ENCODE measurements at regions not wholly inside any gene's neighbourhood (a gene's known extent, or its start where the extent isn't known, plus 50 kb on each side); places are given as distances from the start of the nearest gene placed in this dataset.

DNA sequence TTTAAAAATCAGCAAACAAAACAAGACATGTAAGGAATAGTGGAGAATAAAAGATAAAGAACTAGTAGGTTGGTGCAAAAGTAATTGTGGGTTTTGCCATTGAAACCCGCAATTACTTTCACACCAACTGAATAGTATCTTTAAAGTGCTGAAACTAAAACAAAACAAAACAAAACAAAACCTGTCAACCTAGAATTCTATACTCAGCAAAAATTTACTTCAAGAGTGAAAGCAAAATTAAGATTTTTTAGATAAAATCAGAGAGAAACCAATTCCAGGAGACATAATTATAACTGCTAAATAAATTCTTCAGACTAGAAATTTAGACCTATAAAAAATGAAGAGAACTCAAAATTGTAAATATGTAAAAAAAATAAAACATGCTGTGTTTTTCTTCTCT lies 114.0 kb upstream of the TSPAN2 start:
- no peak for DNase-seq

DNA sequence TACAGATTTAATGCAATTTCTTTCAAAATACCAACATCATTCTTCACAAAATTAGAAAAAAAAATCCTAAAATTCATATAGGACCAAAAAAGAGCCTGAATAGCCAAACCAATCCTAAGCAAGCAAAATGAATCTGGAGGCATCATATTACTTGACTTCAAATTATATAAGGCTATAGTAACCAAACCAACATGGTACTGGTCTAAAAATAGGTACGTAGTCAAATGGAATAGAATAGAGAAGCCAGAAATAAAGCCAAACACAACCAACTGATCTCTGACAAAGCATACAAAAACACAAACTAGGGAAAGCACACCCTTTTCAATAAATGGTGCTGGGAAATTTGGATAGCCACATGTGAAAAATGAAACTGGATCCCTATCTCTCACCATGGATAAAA lies 112.3 kb upstream of the TSPAN2 start:
- DNase-seq, result no peak

DNA sequence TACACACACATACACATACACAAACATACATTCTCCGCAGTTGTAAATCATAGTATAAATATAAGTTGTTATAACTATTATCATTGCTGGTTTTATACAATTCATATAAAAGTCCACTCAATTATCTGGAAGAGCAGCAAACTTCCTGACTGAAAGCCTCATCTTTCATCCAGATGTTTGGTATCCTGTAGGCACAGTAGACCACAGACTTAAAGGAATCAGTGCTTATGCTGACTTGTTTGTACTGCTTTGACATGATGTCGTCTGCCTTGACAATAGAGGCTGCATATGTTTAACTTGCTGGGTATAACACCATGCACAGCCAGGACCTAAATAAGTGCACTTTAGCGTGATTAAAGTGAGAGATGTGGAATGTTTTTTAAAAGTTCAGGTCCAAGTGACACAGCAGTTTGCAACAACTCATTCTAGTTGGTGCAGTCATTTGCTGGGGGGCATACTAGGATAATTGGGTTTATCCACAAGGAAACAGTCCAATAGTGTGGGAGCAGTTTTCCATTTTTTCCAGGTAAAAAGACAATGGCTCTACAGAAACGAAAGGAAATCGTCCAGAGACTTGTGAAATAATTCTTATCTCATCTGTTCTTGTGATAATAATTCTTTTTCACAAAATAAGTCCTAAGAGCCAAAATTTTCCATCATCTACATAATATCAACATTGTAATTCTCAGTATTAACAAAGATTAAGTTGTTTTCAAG lies 110.3 kb upstream of the TSPAN2 start:
- DNase-seq, result no peak

DNA sequence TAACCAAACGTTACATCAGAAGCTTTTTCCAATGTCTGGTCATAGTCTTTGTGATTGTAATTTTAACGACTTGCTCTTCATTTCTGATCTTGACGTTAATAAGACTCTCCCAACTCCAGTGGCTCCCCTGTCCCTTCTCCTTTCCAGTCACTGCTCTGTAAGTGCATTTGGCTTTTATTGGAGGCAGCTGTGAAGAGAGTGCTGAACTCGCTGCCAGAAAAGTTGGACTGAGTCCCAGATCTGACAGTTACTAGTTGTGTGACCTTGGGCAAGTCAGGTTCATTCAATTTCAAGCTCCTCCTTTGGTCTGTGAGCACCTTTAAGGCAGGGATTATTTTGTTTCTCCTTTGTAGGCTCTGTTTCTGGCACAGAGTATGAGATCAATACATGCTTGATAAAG lies 109.6 kb upstream of the TSPAN2 start:
- no peak for DNase-seq

DNA sequence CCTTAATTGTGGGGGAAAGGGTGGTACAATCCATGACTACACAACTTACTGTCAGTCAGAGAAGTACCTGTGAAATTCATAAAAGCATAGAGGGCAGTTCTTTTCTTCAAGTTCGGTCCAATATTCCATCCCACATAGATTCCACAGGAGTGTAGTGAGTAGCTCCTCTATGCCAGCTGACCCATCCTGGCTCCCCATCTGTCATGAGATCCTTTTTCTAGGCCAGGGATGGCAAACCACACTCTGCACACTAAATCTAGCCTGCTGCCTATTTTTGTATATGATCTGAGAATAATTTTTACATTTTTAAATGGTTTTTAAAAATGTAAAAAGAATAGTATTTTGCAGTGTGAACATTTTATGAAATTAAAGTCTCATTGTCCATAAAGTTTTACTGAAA lies 107.0 kb upstream of the TSPAN2 start:
- DNase-seq, result no peak

DNA sequence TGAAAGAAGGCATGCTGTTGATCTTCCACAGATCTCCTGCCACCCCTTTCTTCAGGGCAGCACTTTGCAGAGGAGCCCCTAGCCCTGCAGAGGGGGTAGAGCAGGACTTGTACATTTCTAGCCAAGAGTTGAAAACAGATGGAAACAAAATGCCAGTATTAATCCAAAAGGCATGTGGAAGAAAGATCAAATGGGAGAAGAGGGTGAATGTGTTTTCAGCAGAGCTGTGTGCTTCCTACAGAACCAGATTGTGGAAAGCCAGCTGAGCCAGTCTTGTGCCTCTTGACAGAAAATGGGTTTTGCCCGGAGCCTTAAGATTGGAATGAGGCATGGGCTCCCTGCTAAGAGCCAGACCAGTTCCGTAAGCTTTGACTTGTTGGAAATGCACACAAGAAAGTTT lies 105.2 kb upstream of the TSPAN2 start:
- DNase-seq, result no peak

DNA sequence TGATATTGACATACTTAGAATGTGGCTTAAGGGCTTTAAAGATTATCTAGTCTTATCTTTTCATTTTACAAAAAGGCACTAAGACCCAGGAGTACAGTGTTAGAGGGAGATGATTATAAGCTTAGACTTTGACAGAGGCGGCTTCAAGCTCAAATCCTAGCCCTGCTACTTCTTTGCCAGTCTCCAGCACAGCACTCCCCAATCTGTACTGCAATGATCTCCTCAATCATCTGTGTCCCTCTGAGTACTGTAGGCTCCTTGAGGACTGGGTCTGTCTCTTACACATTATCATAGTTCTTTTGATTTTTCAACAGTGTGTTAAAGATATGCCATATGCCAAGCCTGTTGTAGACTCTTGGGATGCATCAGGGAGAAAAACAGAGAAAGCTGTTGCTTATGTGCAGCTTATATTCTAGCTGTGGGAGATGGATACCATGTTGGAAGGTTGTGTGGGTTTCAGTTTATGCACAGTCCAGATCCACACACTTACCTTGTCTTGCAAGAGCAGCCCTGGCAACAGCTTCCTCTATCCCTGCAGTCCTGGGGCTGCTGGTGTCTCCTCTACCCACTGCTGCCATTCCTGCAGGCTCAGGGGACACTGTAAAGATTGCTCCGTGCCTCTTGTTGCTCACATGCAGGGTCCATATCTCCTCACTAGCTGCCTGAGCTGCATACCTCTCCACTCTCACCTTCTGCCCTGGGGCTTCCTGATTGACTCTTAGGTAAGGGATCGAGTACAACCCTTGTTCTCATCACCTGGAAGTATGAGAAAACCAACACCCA lies 103.9 kb upstream of the TSPAN2 start:
- DNase-seq, result no peak

DNA sequence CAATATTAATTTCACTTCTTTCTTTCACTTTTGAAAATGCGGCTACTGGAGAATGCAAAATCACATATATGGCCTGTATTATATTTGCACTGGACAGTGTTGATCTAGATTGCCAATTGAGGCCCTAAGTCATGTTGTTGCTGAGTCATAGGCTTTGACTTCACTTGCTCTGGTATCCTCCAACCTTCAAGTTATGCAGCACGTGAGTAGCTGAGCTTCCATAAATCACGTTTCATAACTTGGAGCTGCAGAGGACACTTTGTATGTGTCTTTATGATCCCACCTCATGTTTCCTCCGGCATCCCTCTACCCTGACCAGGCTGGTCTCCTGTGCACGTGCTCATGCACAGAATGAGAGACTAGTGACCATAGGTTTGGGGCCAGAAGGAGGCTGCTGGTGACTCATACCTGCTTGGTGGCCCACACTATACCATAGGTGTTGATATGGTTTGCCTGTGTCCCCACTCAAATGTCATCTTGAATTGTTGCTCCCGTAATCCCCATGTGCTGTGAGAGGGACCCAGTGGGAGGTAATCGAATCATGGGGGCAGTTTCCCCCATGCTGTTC lies 103.0 kb upstream of the TSPAN2 start:
- no peak for DNase-seq

DNA sequence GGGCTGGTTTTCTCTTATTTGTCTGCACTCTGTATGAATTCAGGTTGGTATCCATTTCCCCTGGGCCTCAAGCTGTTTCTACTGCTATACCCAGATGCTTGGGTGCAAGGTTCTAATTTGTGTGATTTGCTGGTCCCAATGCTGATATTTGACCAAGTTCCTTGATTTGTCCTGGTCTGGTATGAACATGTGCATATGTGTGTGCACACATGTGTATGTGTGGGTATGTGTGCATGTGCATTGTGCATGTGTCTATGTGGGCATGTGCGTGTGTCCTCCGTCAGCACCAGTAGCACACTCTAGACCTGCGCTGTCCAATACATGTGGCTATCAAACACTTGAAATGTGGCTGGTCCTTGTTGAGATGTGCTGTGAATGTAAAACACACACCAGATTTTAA lies 102.4 kb upstream of the TSPAN2 start:
- no peak for DNase-seq

DNA sequence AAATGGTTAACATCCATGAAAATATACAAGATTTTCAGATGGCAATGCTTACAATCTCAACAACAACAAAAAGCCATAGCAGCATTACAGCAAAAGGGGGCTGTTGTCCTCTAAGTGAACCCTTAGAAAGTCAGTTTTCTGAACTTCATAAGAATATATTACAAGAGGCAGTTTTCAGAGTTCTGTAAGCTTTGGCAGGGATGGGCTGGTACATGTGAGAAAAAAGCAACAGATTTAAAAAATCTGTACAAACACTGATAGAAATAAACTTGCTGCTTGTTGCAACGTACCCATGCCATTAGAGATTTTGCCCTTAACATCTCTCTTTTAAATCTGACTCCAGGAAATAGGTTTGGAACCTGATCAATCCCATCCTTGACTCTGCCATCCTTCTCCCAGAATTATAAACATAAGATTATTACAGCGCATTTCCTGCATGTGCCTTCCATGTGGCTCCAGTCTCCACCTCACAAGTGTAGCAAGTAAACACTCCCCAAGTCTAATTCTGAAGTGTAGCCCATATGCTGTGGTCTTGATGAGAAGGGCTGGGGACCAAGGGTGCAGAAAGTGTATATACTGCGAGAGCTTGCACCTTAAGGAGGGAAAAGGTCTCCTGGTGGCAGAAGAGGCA lies 101.4 kb upstream of the TSPAN2 start:
- DNase-seq, result no peak

DNA sequence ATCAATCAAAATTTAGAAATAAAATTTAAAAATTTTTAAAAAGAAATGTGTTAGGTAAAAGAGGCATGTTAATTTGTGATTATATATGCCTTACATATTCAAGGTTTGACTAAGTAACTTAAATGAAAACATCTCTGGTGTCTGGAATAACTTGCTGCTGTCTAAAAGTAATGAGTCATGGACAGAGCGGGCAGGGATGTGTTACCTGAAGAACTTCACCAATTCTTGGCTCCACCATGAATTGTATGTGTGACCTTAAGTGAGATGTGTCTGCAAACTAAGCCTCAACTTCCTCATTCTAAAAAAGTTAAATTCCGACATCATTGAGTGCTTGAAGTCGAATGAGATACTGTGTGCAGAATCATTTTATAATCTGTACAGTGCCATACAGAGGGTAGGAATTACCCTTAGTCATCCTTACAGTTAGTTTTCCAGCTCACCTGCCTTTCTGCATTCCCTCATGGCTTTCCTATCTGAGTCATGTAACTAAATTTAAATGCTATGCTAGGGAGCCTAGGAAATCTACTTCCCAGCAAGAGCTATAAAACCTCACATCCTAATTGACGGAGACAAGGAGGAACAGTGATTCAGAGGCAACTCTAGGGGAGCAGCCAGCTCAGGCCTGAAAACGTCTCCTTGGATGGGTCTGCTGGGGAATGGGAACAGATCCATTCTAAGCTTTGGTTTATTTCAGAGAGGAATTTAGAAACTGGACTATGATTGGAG lies 100.7 kb upstream of the TSPAN2 start:
- no peak for DNase-seq

DNA sequence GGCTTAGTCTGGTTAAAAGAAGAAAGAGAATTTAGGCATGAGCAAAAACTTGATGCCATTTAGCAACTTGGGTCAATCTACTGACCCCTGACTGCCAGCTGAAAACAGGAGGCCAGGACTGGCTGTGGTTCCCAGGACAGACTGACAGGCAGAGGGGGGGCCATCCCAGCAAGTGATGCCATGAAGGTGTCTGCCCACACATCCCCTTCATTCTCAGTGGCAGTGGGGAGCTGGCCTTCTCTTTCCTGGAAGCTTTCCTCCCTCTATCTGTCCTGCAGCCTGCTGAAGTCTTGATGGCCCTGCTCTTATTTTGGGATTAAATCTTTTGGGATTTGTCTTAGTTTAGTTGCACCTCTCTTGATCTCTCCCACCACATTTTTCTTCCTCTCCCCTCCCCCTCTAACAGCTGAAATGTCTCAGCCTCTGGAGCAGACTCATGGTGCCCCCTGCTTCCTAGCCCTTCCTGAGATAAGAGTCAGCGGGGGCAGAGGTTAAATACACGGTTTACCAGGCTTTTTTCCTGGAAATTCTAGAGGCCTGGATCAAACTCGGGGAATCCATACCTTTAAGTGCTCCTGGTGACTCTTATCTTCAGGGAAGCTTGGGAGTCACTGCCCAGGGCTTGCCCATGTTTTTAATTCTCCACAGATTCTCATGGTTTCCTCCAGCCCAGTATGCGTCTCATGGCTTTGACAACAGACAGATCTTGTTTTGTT lies 99.5 kb upstream of the TSPAN2 start:
- no peak for DNase-seq

DNA sequence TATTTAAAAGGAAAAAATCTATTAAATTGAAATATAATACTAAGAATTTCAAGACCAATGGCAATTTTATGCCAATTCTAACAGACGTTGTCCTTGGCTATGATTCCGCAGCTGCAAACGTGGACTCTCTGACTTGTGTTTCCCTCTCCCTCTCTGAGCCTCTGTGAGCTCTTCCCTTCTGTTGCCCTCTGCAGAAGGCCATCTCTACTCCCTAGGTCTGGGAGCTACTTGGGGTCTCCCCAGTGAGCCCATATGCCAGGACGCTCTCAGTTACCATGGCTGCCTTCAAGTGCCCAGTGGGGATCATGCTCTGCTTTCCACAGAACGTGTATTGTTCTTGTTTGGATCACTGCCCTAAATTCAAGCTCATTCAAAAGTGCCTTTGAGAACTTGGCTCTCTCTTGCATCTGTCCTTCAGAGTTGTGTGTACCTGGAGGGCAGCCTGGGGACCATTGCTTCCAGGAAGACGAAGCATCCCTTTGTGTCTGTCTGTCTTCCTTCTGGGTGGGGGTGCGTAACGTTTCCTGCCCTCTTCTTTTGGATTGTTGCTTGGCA lies 97.5 kb upstream of the TSPAN2 start:
- DNase-seq, result no peak

DNA sequence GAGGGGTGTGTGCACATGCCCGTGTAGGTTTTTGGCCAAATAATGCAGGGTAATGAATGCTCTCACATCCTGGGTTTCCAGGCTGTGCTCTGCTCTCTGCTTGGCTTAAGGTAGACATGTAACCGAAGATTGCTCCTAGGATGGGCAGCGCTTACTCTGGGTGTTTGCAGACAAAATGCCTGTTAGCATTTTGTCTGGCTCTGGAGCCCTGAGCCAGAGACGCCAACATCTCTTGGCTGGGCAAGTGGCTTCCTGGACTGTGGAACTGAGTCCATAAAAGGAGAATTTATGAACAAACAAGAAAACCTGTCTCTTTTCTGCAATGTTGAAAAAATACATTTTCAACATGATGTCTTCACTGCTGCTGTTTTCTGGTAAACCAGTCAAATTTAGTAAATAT lies 96.0 kb upstream of the TSPAN2 start:
- no peak for DNase-seq

DNA sequence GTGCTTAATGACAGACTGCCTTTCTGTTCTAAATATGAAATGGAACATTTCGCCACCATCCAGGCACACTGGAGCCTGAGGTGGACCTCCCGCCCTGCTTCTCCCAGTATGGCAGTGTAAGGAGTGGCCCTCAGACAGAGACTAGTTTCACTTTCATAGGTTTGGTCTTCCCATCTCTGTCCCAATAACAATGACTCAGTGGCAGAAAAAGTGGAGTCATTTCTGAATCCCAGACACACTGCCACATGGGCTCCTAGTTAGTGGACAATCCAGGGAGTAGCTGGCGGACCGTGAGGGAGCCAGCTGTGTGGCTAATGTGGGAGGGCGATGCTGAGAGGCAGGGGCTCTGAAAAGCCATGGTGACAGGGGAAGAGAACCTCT lies 95.6 kb upstream of the TSPAN2 start:
- no peak for DNase-seq

DNA sequence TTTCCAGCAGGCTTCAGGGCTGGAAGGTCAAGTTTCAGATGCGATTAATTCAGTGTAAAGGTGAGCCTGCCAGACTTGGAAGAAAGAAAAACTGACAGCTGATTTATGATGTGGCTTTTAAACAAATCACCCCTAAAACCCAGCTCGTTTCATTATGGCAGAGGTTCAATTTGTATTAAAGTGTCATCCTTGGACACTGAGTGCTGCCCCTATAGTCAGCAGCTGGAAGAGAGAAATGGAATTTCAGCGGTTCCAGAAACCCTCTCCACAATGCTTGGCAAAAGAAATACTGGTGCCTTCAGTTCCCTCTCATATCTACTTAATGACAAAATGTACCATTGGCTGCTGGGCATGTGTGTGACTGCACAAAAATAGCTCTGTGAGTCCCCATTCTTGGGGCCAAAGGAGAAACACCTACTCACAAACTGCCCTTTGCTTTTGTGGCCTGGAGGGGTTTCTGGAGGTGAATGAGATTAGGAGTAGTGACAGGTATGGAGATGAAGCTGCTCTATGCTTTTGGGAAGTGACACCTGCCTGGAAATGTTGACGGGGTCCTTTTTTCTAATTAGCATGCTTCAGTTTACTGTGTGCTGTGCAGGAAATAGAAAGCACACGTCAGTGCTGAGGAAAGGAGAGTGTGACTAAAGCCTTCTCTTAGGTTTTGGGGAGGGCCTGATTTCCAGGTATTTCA lies 95.1 kb upstream of the TSPAN2 start:
- no peak for DNase-seq

DNA sequence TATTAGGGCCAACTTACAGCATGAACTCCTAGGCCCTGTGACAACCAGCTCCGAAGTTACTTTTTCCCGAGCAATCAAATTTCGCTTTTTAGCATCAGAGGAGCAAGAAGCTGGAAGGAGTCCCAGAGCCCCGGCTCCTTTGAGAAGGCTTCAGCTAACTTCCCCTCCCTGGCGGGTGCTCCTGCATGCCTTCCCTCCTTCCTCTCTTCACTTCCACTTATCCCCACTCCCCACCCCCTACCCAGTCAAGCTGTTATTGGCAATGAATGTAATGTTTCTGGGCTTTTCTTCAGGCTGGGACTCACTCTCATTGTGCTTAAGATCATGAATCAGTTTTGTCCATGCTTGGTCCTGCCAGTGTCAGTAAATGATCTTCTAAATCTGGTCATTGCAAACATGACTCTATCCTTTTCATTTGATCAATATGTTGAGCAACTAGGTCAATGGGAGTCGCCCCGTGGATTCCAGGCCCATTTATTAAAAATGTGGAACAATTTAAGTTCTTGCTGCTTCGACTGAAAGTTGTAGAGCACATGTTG lies 94.5 kb upstream of the TSPAN2 start:
- no peak for DNase-seq

DNA sequence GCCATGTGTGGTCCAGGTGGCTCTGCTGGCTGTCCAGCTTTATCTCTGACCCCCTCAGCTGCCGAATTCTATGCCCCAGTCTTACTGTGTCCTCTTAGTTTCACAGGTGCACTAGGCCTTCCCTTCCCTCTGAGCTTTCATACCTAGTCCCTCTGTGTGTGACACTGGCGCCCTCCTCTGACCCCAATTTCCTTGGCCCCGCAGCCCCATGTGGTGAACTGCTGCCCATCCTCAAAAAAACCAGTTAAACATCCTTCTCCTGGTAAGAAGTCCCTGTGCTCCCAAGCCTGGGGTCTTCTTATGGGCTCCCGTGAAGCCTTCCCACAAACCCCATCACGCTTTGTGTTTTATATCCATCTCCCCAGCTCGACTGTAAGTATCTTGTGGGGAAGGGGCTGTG lies 93.9 kb upstream of the TSPAN2 start:
- DNase-seq, result no peak

DNA sequence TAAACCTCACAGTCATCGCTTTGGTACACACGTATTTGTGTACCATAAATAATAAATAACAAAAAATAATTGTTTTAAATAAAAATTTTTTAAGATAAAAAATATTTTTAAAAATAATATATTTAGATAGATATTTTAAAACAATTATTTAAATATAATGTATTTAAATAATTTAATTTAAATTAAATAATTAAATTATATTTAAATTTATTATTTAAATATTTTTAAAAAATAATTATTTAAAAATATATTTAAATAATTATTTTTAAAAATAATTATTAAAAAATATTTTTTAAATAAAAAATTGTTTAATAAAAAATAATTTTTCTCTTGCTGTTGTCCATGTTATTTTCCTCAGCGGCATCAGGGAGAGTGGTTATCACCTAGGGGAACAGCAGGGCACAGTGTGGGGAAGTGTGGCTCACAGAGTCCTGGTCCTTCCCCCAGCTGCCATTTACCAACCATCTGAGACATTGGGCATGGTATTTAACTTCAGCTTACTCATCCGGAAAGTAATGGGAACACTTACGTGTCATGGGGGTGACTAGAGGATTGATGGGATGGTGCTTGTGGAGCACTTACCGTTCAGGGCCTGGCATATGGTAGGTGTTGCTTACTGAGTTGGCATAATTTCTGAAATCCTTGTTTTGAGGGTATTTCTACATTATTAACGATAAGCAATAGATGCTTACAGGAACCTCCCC lies 92.9 kb upstream of the TSPAN2 start:
- no peak for DNase-seq

DNA sequence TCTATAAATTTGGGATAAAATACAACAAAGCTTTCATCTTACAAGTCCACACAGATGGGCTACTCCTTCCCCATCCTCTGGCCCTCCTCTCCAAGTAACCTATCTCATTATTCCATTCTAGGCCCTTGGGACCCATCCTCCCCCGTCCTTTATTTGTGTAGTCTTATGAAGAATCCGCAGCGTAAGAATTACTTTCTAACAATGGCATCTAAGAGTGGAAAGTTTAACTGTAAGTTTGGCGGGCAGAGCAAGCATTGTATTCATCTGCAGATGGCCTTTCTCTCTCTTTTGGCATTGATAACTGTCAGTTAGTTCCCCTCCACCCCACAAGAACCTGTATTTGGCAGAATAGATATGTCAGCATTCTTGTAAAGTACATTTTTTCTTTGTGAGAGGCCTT lies 91.9 kb upstream of the TSPAN2 start:
- DNase-seq, result no peak

Data from SW 1271 (cell line).